ENCODE measurements at regions not wholly inside any gene's neighbourhood (a gene's known extent, or its start where the extent isn't known, plus 50 kb on each side); places are given as distances from the start of the nearest gene placed in this dataset.
"Not testable (repeated sequence)": the region's sequence is repeated elsewhere in the genome, so short reads cannot be mapped to it uniquely, and the experiment has no call there.

- TF ChIP-seq, protein P1, sequence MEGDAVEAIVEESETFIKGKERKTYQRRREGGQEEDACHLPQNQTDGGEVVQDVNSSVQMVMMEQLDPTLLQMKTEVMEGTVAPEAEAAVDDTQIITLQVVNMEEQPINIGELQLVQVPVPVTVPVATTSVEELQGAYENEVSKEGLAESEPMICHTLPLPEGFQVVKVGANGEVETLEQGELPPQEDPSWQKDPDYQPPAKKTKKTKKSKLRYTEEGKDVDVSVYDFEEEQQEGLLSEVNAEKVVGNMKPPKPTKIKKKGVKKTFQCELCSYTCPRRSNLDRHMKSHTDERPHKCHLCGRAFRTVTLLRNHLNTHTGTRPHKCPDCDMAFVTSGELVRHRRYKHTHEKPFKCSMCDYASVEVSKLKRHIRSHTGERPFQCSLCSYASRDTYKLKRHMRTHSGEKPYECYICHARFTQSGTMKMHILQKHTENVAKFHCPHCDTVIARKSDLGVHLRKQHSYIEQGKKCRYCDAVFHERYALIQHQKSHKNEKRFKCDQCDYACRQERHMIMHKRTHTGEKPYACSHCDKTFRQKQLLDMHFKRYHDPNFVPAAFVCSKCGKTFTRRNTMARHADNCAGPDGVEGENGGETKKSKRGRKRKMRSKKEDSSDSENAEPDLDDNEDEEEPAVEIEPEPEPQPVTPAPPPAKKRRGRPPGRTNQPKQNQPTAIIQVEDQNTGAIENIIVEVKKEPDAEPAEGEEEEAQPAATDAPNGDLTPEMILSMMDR (IDR thresholded peaks at IDR 0.05; ENCODE audit: control insufficient read depth, extremely low read depth, insufficient read depth) = no peak
- no peak overlapping the region for H3K4me3 ChIP-seq (ENCODE audit: low read depth, low read length)
- DNase-seq (ENCODE audit: low read depth) = no peak
Measured at GRCh38 chr4:97028785-97029184, 1114.5 kb downstream of the STPG2 start.

DNA sequence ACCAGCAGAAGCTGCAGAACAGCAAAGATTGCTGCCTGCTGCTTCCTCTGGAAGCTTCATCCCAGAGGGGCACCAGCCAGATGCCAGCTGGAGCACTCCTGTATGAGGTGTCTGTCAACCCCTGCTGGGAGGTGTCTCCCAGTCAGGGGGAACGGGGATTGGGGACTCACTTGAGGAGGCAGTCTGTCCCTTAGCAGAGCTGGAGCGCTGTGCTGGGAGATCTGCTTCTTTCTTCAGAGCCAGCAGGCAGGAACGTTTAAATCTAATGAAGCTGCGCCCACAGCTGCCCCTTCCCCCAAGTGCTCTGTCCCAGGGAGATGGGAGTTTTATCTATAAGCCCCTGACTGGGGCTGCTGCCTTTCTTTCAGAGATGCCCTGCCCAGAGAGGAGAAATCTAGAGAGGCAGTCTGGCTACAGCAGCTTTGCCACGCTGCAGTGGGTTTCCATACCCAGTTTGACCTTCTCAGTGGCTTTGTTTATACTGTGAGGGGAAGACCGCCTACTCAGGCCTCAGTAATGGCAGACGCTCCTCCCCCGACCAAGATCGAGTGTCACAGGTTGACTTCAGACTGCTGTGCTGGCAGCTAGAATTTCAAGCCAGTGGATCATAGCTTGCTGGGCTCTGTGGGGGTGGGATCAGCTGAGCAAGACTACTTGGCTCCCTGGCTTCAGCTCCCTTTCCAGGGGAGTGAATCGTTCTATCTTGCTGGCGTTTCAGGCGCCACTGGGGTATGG is 1105.7 kb downstream of the STPG2 start:
- DNase-seq (ENCODE audit: low read depth); H3K4me3 ChIP-seq (ENCODE audit: low read depth, low read length): not testable (repeated sequence)

DNA sequence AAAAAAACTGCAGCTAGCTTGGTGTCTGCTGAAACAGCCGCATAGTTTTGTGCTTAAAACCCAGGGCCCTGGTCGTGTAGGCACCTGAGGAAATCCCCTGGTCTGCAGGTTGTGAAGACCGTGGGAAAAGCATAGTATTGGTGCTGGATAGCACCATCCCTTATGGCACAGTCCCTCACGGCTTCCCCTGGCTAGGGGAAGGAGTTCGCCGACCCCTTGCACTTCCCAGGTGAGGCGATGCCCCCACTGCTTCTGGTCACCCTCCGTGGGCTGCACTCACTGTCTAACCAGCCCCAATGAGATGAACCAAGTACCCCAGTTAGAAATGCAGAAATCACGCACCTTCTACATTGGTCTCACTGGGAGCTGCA is 1105.1 kb downstream of the STPG2 start:
- TF ChIP-seq, protein P1 (IDR thresholded peaks at IDR 0.05; ENCODE audit: control insufficient read depth, extremely low read depth, insufficient read depth) = no peak
- H3K4me3 ChIP-seq (ENCODE audit: low read depth, low read length) = no peak overlapping the region
- no peak for DNase-seq (ENCODE audit: low read depth)

- no peak for DNase-seq (ENCODE audit: low read depth)
- H3K4me3 ChIP-seq (ENCODE audit: low read depth, low read length) = no peak overlapping the region
- TF ChIP-seq, protein P1 (IDR thresholded peaks at IDR 0.05; ENCODE audit: control insufficient read depth, extremely low read depth, insufficient read depth) = no peak
Measured at GRCh38 chr4:97072666-97073065, 1070.6 kb downstream of the STPG2 start.

DNA sequence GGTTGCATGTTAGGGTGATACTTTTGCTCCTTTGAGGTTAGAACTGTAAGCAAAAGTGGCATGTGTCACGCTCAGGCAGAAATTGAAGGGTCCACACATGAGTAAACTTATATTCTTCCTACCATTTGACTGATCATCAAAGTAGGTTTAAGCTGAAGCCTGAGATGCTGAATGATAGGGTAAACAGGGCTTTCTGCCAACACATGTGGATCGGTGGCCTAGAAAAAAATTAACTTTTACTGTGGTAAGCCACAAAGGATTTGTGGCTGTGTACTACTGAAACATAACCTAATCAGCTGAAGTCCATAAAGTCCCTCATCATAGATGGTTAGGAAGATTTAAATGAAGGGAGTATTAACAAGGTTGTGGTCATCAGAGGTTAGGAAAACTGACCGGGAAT is 1070.1 kb downstream of the STPG2 start:
- H3K4me3 ChIP-seq (ENCODE audit: low read depth, low read length) = no peak overlapping the region
- no peak for DNase-seq (ENCODE audit: low read depth)
- TF ChIP-seq, protein P1 (IDR thresholded peaks at IDR 0.05; ENCODE audit: control insufficient read depth, extremely low read depth, insufficient read depth) = no peak

GRCh38 chr4:97074531-97074930 is 1068.7 kb downstream of the STPG2 start:
- TF ChIP-seq, protein P1 (IDR thresholded peaks at IDR 0.05; ENCODE audit: control insufficient read depth, extremely low read depth, insufficient read depth) = no peak
- no peak overlapping the region for H3K4me3 ChIP-seq (ENCODE audit: low read depth, low read length)
- DNase-seq (ENCODE audit: low read depth) = no peak

DNA sequence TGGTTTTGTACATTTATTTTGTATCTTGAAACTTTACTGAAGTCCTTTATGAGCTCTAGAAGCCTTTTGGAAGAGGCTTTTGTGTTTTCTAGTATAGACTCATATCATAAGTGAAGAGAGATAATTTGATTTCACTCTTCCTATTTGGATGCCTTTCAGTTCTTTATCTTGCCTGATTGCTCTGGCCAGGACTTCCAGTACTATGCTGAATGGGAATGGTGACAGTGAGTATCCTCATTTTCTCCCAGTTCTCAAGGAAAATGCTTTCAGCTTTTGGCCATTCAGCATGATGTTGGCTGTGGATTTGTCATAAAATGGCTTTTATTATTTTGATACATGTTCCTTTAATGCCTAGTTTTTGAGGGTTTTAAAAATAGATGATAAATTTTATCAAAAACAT is 1061.3 kb downstream of the STPG2 start:
- DNase-seq (ENCODE audit: low read depth) = no peak
- H3K4me3 ChIP-seq (ENCODE audit: low read depth, low read length) = no peak overlapping the region
- TF ChIP-seq, protein P1 (IDR thresholded peaks at IDR 0.05; ENCODE audit: control insufficient read depth, extremely low read depth, insufficient read depth) = no peak

GRCh38 chr4:97097036-97097435 is 1046.2 kb downstream of the STPG2 start:
- not testable (repeated sequence) for H3K4me3 ChIP-seq (ENCODE audit: low read depth, low read length); DNase-seq (ENCODE audit: low read depth)

- H3K4me3 ChIP-seq (ENCODE audit: low read depth, low read length); DNase-seq (ENCODE audit: low read depth): not testable (repeated sequence)
Measured at GRCh38 chr4:97101171-97101570, 1042.1 kb downstream of the STPG2 start.

All from LNCaP clone FGC (cell line).